ENCODE measurements at regions not wholly inside any gene's neighbourhood (a gene's known extent, or its start where the extent isn't known, plus 50 kb on each side); places are given as distances from the start of the nearest gene placed in this dataset.

GRCh38 chr6:9412951-9413559 lies 977.7 kb upstream of the SLC35B3 start:
- DNase-seq (ENCODE audit: insufficient read length, low spot score) (no peak), FAIRE-seq (no peak)
- TF ChIP-seq CTCF (IDR thresholded peaks at IDR 0.05; ENCODE audit: insufficient read depth, missing control alignments), result peak; percentile 62

DNA sequence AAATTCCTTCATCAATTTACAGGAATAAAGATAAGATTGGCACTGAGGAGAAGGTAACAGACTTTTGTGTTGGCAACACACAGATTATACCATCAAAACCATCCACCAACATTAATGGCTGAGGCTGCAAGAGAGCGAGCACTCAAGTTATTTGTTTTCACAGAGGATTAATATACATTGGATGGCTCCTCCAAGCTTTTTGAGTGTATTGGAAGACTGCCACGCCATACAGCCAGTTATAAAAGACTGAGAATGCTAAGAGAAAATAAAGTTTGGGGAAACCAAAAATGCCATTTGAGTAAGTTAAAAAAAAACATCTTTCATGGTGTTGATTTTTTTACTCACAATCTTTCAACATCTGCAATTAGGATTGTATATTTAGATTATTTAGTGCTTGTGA lies 973.8 kb upstream of the SLC35B3 start:
- no peak for DNase-seq (ENCODE audit: insufficient read length, low spot score)
- no peak for FAIRE-seq
- TF ChIP-seq CTCF (IDR thresholded peaks at IDR 0.05; ENCODE audit: insufficient read depth, missing control alignments), result no peak

DNA sequence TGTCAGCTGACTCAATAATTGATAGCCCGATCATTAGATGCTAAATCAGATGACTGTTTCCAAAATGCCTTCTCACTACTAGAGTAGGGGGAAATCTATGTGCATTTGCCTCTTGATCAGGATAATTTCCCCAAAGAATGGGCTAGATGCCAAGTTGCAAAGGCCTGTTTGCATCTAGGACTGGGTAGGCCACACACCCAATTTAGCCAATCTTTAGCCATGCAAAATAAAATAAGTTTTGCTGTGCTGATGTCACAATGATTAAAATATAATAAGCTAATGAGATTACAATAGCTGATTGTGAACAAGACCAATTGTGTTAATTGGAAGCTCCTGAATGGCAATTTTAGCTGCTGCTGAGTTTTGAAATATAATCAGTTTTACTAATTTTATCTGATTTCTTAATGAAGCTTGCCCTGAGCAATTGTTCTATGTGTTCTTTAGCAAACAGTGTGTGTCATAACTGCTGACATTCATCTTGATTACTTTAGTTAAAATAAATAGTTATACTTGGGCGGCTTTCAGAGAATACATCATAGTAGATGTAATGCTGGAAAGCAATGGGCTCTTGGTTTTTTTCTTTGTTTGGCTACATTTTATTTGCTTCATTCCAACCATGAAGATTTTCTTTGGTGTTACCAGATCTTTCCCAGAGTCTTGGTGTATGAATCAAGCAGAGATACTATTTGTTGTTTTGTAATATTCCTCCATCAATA lies 973.2 kb upstream of the SLC35B3 start:
- DNase-seq (ENCODE audit: insufficient read length, low spot score) (no peak), FAIRE-seq (no peak)
- no peak for TF ChIP-seq CTCF (IDR thresholded peaks at IDR 0.05; ENCODE audit: insufficient read depth, missing control alignments)

DNA sequence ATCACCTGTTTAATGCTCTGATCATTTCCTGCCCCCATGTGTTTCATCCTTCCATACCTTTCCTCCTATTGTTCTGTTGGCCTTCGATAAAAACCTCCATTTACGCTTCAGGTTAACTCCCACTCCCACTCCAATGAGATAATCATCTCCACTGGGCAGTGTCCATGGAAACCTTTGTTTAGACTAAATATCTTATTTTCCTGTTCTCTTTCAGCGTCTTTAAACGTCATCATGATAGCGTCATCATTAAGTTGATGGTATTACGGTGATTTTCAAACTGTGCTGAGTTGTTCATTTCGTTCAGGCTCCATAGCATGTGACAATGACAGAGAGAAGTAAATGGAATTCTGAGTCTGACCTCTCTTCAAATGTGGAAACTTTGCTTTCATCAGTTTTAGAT lies 970.5 kb upstream of the SLC35B3 start:
- FAIRE-seq (no peak), DNase-seq (ENCODE audit: insufficient read length, low spot score) (no peak)
- TF ChIP-seq CTCF (IDR thresholded peaks at IDR 0.05; ENCODE audit: insufficient read depth, missing control alignments), result no peak

DNA sequence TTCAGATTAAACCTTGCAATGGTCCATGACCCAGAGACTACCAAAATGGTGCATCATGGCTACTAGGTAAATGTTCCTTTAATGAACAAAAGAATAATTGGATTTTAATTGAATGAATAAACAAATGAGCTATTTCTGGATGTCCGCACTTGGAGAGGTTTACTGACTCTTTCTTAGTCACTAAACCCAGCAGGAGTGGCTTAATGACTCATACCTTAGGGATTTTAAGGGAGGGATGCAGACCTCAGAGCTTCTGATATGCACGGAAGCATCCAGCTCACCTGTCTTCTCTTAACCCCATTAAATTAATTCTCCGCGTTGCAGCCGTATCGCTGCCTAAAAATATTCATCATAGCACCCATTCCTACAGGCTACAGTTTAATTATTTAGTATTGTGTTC lies 970.0 kb upstream of the SLC35B3 start:
- no peak for TF ChIP-seq CTCF (IDR thresholded peaks at IDR 0.05; ENCODE audit: insufficient read depth, missing control alignments)
- FAIRE-seq, result no peak
- DNase-seq (ENCODE audit: insufficient read length, low spot score), result no peak

- no peak for DNase-seq (ENCODE audit: insufficient read length, low spot score)
- FAIRE-seq, result no peak
- no peak for TF ChIP-seq CTCF (IDR thresholded peaks at IDR 0.05; ENCODE audit: insufficient read depth, missing control alignments)
Observed at GRCh38 chr6:9404351-9405146, 969.2 kb upstream of the SLC35B3 start.

Data from D721Med (cell line).